Muscle of leg (tissue), 3 donors: ENCODE measurements at regions not wholly inside any gene's neighbourhood (a gene's known extent, or its start where the extent isn't known, plus 50 kb on each side); places are given as distances from the start of the nearest gene placed in this dataset.

Experiments used
- DNase-seq: peaks from one replicate; pipeline ENCODE4 v3.0.0; 2013
- H3K27ac ChIP-seq: one replicate; pipeline ENCODE4 v1.5.1; 2013; ENCODE audit warnings: mild to moderate bottlenecking, low read length, control low read depth
- H3K27me3 ChIP-seq: one replicate; pipeline ENCODE4 v1.6.1; 2013; ENCODE audit warnings: low read length; ENCODE audit not compliant: control insufficient read depth, insufficient read depth
- H3K36me3 ChIP-seq: one replicate; pipeline ENCODE4 v1.6.1; 2013; ENCODE audit warnings: low read length; ENCODE audit not compliant: control insufficient read depth, insufficient read depth
- H3K4me1 ChIP-seq: one replicate; pipeline ENCODE4 v1.6.1; 2013; ENCODE audit warnings: low read length; ENCODE audit not compliant: control insufficient read depth, insufficient read depth
- H3K4me3 ChIP-seq: one replicate; pipeline ENCODE4 v1.5.1; 2013; ENCODE audit warnings: low read length, control low read depth
- H3K9me3 ChIP-seq: replicated peaks from 2 replicates; pipeline ENCODE4 v1.6.1; 2013; ENCODE audit warnings: low read depth, low read length; ENCODE audit not compliant: control insufficient read depth
- WGBS: methylation state at CpG from one replicate; pipeline ENCODE4 v1.1.5; 2013; ENCODE audit warnings: missing lambda C conversion rate; ENCODE audit not compliant: insufficient coverage; 5-methylcytosine and 5-hydroxymethylcytosine counted together

DNA sequence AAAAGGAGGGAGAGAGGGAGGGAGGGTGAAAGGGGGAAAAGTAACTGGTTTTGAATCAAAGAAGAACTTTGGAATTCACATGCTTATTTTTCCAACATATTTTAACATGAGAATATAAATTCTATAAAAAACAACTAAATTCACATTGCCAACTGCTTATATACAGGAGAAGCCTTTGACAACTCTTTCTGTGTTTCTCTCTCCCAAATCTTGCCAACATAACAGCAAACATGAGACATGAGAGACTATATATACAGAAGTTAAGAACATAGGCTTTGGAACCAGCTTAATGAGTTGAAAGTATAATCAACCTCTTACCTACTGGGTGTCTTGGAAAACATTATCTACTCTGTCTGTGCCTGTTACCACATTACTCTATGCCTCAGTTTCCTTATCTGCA is 493.3 kb downstream of the RFC3 start:
- Histone ChIP-seq H3K27me3 (no peaks in the 10 kb centered on the region), H3K4me3 (no peak overlapping the region), H3K4me1 (no peaks in the 10 kb centered on the region), H3K9me3 (no peaks in the 10 kb centered on the region), H3K27ac (no peak overlapping the region), H3K36me3 (no peaks in the 10 kb centered on the region)
- DNase-seq, result no peak

DNA sequence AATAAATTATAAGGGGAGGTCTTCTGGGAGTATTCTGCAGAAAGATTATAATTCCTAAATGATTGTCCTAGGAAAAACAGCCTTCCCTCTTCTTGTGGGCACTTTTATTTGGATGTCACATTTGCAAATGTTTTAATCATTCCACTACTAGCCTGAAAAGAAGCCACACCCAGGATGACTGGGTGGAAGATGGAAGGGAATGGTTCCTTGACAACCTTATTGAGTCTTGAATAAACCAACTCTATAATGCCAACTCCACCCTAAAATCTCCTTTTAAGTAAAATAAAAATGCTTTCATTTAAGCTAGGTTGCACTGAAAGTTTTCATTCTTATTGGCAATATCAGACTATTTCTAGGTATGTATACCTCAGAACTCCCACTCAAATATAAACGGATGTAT is 494.6 kb downstream of the RFC3 start:
- WGBS, result no CpG with 5 or more reads among the region's 1 CpG
- no peaks in the 10 kb centered on the region for H3K9me3 ChIP-seq
- no peaks in the 10 kb centered on the region for H3K27me3 ChIP-seq

DNA sequence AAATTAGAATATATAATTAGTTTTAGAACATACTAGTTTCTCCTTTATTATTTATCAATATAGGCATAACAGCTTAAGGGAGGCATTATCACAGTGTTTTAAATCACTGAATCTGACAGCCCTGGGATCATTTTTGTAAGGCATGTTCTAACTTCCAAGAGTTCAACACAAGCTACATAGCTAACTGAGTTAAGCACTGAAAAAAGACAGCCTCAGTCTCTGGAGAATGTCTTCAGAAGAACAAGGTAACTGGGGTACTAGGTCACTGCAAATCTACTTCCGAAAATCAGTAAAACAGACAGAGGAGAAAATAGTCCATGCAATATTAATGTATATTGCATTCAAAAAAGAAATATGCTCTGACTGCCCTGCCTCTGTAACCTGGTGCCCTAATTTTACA is 502.1 kb downstream of the RFC3 start:
- Histone ChIP-seq H3K4me1 (no peaks in the 10 kb centered on the region), H3K27ac (no peak overlapping the region)
- no CpG with 5 or more reads among the region's 1 CpG for WGBS

More for the DNA sequence above, 494.6 kb downstream of the RFC3 start:
- DNase-seq, result no peak
- Histone ChIP-seq H3K4me1 (no peaks in the 10 kb centered on the region), H3K27ac (no peak overlapping the region), H3K4me3 (no peak overlapping the region), H3K36me3 (no peaks in the 10 kb centered on the region)

DNA sequence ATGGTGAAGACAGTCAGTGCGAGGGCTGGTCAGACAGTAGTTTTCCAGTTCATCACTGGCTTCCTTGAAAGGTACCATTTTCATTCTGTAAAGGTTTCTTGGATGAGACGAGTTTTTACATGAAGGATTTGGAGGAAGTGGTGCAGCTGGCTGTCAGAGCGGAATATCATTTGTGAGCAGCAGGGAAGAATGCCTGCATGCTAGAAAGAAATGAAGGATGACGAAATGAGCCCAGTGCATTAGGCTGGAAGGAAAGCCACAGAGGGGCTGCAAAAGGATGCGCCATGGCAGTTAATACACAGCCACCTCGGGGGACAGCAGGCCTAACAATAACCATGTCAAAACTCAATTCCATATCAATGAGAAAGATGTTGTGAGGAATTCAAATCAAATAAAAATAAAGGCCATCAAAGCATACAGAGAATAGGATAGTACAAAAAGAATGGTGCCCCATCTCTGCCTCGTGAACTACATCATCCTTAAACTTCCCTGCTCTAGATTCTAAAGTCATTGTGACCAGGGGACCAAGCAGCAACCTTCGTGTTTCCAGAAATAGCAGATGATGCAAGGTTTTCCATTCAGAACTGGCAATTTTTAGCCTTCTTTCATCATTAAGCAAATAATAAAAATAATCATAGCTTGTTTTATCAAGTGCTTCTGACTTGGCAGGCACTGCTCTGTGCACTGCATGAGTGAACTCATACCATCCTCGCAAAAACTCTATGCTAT is 504.2 kb downstream of the RFC3 start:
- no peak for DNase-seq
- H3K4me1 ChIP-seq, result no peaks in the 10 kb centered on the region
- H3K27me3 ChIP-seq, result no peaks in the 10 kb centered on the region
- no peaks in the 10 kb centered on the region for H3K36me3 ChIP-seq
- H3K27ac ChIP-seq, result no peak overlapping the region
- H3K4me3 ChIP-seq, result no peak overlapping the region
- H3K9me3 ChIP-seq, result no peaks in the 10 kb centered on the region
- WGBS, result 72% methylated on average over 6 of the region's 9 CpGs

More for the DNA sequence above, 502.1 kb downstream of the RFC3 start:
- no peak overlapping the region for H3K4me3 ChIP-seq
- H3K9me3 ChIP-seq, result no peaks in the 10 kb centered on the region
- DNase-seq, result no peak
- no peaks in the 10 kb centered on the region for H3K27me3 ChIP-seq
- no peaks in the 10 kb centered on the region for H3K36me3 ChIP-seq

DNA sequence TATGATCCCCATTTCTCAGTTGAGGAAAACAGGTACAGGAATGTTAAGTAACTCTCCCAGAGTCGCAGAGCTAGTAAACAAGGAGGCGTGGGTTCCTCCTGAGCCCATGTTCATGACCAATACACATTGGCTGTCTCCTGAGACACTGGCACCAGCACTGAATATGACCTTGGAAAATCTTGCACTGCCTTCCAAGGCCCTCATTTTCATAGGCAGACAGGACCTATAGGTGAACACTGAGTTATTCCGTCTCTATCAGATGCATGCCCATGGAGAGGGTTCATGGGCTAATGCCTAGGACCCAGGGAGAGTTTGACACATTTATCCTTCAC is 504.8 kb downstream of the RFC3 start:
- H3K4me3 ChIP-seq, result no peak overlapping the region
- DNase-seq, result no peak
- no peaks in the 10 kb centered on the region for H3K27me3 ChIP-seq
- H3K4me1 ChIP-seq, result no peaks in the 10 kb centered on the region
- no peaks in the 10 kb centered on the region for H3K36me3 ChIP-seq
- H3K9me3 ChIP-seq, result no peaks in the 10 kb centered on the region
- H3K27ac ChIP-seq, result no peak overlapping the region
- 92% methylated on average over 3 of the region's 3 CpGs for WGBS

GRCh38 chr13:34335014-34336007 is 517.4 kb downstream of the RFC3 start:
- peak; percentile 77 for DNase-seq
- Histone ChIP-seq H3K4me1 (peaks cover 6% of the 10 kb centered on the region), H3K27me3 (no peaks in the 10 kb centered on the region), H3K36me3 (no peaks in the 10 kb centered on the region), H3K9me3 (peaks cover 5% of the 10 kb centered on the region), H3K27ac (no peak overlapping the region), H3K4me3 (no peak overlapping the region)
- WGBS, result 37% methylated on average over 13 of the region's 20 CpGs

DNA sequence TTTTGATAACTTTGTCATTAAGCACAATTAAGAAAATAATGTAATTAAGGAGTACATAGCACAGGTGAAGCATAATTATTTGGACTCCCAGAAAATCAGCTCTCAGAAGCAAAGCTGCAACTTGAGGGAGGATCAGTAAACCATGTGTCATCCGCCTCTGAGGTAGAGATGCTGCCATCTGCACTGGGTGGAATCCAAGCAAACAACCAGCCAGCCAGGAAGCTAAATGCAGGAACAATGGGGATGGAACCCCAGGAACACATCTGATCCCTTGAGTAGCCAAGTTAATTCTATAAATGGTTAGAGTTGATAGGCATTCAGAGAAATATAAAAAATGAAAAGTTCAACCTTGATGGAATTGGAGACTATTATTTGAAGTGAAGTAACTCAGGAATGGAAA is 520.2 kb downstream of the RFC3 start:
- DNase-seq, result no peak
- H3K4me1 ChIP-seq, result peaks cover 6% of the 10 kb centered on the region
- 100% methylated on average over 1 of the region's 1 CpG for WGBS
- H3K36me3 ChIP-seq, result no peaks in the 10 kb centered on the region
- H3K27ac ChIP-seq, result no peak overlapping the region
- no peak overlapping the region for H3K4me3 ChIP-seq
- peaks cover under 1% of the 10 kb centered on the region for H3K9me3 ChIP-seq
- no peaks in the 10 kb centered on the region for H3K27me3 ChIP-seq

DNA sequence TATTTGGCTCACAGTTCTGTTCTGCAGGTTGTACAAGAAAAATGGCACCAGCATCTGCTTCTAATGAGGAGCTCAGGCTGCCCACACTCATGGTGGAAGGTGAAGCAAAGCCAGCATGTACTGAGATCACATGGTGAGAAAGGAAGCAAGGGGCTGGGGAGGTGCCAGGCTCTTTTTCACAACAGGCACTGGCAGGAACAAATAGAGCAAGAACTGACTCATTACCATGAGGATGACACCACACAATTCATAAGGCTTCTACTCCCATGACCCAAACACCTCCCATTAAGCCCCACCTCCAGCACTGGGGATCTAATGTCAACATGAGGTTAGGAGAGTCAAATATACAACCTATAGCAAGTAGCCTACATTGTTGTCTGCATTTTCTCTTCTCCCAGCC is 522.6 kb downstream of the RFC3 start:
- H3K4me1 ChIP-seq, result no peaks in the 10 kb centered on the region

DNA sequence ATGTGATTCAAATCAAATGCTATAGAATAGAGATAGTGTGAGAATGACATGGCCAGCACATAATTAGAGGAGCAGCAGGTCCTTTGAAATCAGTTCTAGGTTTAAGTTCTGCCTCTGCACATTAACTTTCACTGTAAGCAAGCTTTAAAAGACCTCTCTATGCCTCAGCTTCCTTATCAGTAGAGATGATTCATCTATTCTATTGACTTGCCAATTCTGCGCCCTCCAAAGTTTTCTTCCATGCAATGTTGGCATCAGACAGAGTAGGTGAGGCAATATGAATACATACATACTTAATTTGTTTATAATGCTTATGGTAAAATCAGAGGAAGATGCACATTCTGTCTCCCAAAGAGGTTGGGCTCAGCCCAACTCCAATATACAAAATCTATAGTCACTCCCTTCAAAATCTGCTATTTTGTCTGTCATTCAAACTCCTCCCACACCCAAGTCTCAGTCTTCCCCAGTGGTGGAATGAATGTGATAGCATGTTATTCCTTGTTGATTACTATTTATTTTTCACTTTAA is 525.5 kb downstream of the RFC3 start:
- no peaks in the 10 kb centered on the region for H3K9me3 ChIP-seq
- WGBS, result no CpG with 5 or more reads among the region's 1 CpG
- H3K4me1 ChIP-seq, result peaks cover 4% of the 10 kb centered on the region
- H3K4me3 ChIP-seq, result no peak overlapping the region
- DNase-seq, result no peak
- no peak overlapping the region for H3K27ac ChIP-seq
- no peaks in the 10 kb centered on the region for H3K36me3 ChIP-seq
- no peaks in the 10 kb centered on the region for H3K27me3 ChIP-seq

More for the DNA sequence above, 522.6 kb downstream of the RFC3 start:
- no peak overlapping the region for H3K27ac ChIP-seq
- no peaks in the 10 kb centered on the region for H3K9me3 ChIP-seq
- no peak overlapping the region for H3K4me3 ChIP-seq
- no peaks in the 10 kb centered on the region for H3K27me3 ChIP-seq
- H3K36me3 ChIP-seq, result no peaks in the 10 kb centered on the region
- no peak for DNase-seq

DNA sequence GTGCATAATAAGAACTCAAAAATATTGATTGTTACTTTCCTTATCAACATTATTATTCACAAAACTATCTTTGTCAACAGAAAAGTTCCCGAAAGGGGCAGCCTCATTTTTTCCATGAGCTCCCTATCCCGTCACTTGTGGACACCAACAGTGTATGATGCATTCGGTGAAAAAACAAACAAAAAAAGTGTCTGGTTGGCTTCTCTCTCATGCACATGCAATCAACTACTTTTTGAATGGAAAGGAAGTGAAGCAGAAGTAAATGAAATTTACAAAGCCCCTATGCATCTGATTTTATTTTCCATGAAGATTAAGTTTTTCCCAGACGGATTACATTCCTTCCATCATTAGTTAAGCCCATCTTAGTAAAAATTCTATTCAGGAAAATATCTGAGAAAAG is 526.9 kb downstream of the RFC3 start:
- 83% methylated on average over 1 of the region's 4 CpGs for WGBS
- no peaks in the 10 kb centered on the region for H3K27me3 ChIP-seq

More for the DNA sequence above, 526.9 kb downstream of the RFC3 start:
- no peak overlapping the region for H3K27ac ChIP-seq
- H3K36me3 ChIP-seq, result no peaks in the 10 kb centered on the region
- DNase-seq, result peak; percentile 74
- H3K4me1 ChIP-seq, result peaks cover 11% of the 10 kb centered on the region
- no peak overlapping the region for H3K4me3 ChIP-seq
- no peaks in the 10 kb centered on the region for H3K9me3 ChIP-seq
